ENCODE measurements at regions not wholly inside any gene's neighbourhood (a gene's known extent, or its start where the extent isn't known, plus 50 kb on each side); places are given as distances from the start of the nearest gene placed in this dataset.

DNA sequence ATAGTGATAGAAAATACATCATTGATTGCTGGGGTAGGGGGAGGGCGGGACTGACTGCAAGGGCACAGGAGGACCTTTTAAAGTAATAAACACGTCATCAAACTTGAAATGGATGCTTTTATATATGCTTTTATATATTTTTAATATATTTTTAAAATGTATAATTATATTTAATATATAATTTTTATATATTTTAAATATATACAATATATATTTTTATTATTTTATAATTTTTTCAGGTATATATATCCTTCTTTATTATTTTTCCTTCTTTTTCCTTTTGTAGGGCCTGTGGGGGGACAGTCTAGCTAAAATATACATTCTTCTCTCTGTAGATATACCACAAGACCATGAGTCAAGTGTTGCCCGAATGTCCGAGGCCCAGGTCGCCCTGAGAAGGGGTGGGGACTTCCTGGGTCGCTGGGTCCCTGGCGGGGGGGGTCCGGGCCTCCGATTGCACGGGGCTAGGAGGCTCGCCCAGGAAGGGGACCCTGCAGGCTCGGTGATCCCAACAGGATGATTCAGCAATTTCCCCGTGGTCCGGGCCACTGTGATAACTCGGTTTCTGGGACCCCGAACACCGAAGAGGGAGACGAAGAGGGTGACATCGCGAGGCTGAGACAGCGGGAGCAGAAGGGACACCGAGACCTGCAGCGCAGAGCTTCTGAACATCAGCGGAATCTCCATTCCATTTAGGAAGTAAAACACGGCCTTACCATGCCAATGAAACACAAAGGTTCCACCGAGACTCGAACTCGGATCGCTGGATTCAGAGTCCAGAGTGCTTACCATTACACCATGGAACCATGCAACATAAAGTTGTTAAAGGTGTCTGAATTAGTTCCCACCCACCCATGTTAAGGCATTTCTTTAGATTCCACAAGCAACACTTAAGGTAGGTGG, 112.5 kb upstream of the NBPF11 start (continued):
- TF ChIP-seq NBN (IDR thresholded peaks at IDR 0.05; ENCODE audit: low read depth) (peak; percentile 96), RB1 (IDR thresholded peaks at IDR 0.05; ENCODE audit: low read depth) (no peak), NFATC3 (IDR thresholded peaks at IDR 0.05) (no peak), TARDBP (IDR thresholded peaks at IDR 0.05) (peak; percentile 61; the same call in 1 of the 2 replicates), MAZ (CRISPR knock-in tag; conservative IDR thresholded peaks at IDR 0.05 in 1 of 2, IDR thresholded peaks at IDR 0.05 in 1 of 2) (peak in 1 of 2 experiments; percentile 59; a peak in 2 of 4 replicates), CTBP1 (IDR thresholded peaks at IDR 0.05; ENCODE audit: borderline replicate concordance) (peak; percentile 85), NFIX (CRISPR knock-in tag; IDR thresholded peaks at IDR 0.05; ENCODE audit: low read depth) (no peak), L3MBTL2 (IDR thresholded peaks at IDR 0.05) (peak; percentile 44; the same call in 1 of the 2 replicates), RCOR1 (IDR thresholded peaks at IDR 0.05; ENCODE audit: borderline replicate concordance in 1 of 2, low read depth in 2 of 2, low read length in 2 of 2) (peak in 1 of 2 experiments; percentile 81; a peak in 2 of 4 replicates), RFX1 (IDR thresholded peaks at IDR 0.05) (no peak), ADNP (tag; IDR thresholded peaks at IDR 0.05) (no peak), EP300 (IDR thresholded peaks at IDR 0.05; ENCODE audit: low read length) (peak; percentile 34), ZNF3 (CRISPR knock-in tag; IDR thresholded peaks at IDR 0.05) (no peak), CBX5 (IDR thresholded peaks at IDR 0.05; ENCODE audit: borderline replicate concordance, low read depth) (no peak), YY1 (IDR thresholded peaks at IDR 0.05; ENCODE audit: borderline replicate concordance in 1 of 3, control insufficient read depth in 1 of 3, extremely low read depth in 1 of 3, insufficient read depth in 3 of 3, insufficient read length in 1 of 3, insufficient replicate concordance in 2 of 3, low read depth in 1 of 3, low read length in 2 of 3) (no peak)
- TF ChIP-seq, protein P1, sequence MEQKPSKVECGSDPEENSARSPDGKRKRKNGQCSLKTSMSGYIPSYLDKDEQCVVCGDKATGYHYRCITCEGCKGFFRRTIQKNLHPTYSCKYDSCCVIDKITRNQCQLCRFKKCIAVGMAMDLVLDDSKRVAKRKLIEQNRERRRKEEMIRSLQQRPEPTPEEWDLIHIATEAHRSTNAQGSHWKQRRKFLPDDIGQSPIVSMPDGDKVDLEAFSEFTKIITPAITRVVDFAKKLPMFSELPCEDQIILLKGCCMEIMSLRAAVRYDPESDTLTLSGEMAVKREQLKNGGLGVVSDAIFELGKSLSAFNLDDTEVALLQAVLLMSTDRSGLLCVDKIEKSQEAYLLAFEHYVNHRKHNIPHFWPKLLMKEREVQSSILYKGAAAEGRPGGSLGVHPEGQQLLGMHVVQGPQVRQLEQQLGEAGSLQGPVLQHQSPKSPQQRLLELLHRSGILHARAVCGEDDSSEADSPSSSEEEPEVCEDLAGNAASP (IDR thresholded peaks at IDR 0.05), result no peak
- TF ChIP-seq, protein P2, sequence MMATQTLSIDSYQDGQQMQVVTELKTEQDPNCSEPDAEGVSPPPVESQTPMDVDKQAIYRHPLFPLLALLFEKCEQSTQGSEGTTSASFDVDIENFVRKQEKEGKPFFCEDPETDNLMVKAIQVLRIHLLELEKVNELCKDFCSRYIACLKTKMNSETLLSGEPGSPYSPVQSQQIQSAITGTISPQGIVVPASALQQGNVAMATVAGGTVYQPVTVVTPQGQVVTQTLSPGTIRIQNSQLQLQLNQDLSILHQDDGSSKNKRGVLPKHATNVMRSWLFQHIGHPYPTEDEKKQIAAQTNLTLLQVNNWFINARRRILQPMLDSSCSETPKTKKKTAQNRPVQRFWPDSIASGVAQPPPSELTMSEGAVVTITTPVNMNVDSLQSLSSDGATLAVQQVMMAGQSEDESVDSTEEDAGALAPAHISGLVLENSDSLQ (IDR thresholded peaks at IDR 0.05), result peak; percentile 36; the same call in 1 of the 2 replicates
- TF ChIP-seq, protein P3, sequence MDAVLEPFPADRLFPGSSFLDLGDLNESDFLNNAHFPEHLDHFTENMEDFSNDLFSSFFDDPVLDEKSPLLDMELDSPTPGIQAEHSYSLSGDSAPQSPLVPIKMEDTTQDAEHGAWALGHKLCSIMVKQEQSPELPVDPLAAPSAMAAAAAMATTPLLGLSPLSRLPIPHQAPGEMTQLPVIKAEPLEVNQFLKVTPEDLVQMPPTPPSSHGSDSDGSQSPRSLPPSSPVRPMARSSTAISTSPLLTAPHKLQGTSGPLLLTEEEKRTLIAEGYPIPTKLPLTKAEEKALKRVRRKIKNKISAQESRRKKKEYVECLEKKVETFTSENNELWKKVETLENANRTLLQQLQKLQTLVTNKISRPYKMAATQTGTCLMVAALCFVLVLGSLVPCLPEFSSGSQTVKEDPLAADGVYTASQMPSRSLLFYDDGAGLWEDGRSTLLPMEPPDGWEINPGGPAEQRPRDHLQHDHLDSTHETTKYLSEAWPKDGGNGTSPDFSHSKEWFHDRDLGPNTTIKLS (IDR thresholded peaks at IDR 0.05; ENCODE audit: borderline replicate concordance, low read depth), result peak; percentile 59; the same call in 1 of the 2 replicates
- TF ChIP-seq, protein P4, sequence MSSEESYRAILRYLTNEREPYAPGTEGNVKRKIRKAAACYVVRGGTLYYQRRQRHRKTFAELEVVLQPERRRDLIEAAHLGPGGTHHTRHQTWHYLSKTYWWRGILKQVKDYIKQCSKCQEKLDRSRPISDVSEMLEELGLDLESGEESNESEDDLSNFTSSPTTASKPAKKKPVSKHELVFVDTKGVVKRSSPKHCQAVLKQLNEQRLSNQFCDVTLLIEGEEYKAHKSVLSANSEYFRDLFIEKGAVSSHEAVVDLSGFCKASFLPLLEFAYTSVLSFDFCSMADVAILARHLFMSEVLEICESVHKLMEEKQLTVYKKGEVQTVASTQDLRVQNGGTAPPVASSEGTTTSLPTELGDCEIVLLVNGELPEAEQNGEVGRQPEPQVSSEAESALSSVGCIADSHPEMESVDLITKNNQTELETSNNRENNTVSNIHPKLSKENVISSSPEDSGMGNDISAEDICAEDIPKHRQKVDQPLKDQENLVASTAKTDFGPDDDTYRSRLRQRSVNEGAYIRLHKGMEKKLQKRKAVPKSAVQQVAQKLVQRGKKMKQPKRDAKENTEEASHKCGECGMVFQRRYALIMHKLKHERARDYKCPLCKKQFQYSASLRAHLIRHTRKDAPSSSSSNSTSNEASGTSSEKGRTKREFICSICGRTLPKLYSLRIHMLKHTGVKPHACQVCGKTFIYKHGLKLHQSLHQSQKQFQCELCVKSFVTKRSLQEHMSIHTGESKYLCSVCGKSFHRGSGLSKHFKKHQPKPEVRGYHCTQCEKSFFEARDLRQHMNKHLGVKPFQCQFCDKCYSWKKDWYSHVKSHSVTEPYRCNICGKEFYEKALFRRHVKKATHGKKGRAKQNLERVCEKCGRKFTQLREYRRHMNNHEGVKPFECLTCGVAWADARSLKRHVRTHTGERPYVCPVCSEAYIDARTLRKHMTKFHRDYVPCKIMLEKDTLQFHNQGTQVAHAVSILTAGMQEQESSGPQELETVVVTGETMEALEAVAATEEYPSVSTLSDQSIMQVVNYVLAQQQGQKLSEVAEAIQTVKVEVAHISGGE (CRISPR knock-in tag; IDR thresholded peaks at IDR 0.05), result no peak; a peak in 1 of 6 replicates

Measured in K562 (cell line).